A673 (cell line): ENCODE measurements at regions not wholly inside any gene's neighbourhood (a gene's known extent, or its start where the extent isn't known, plus 50 kb on each side); places are given as distances from the start of the nearest gene placed in this dataset.

Experiments
- BruUV-seq: library from RNA; stranded (reverse); fragments of 400-500 nt; replicated peaks from 2 replicates; lab custom pipeline; 2021; lab: Mats Ljungman, UMichigan
- CTCF ChIA-PET: fragments of 300-600 bp; sonication (Branson Sonifier 250); formaldehyde crosslinking; loops from one replicate; lab custom pipeline; 2022; ENCODE audit warnings: antibody characterized with exemption; lab: Charles Lee
- POLR2A ChIA-PET: fragments of 300-600 bp; sonication (Branson Sonifier 250); formaldehyde crosslinking; loops from one replicate; lab custom pipeline; 2022; ENCODE audit warnings: antibody characterized with exemption; ENCODE audit not compliant: low non-redundant PET; lab: Charles Lee
- DNase-seq: peaks from one replicate; pipeline ENCODE4 v3.0.0-alpha.2; 2015; ENCODE audit warnings: low spot score
- H3K27ac ChIP-seq: fragments of 200-600 bp; sonication (generic); 2 replicates; pipeline ENCODE4 v1.5.1; 2016; ENCODE audit warnings: mixed run types, low read depth, mild to moderate bottlenecking, mixed read lengths, antibody characterized with exemption, low read length; ENCODE audit not compliant: poor library complexity, severe bottlenecking
- H3K27me3 ChIP-seq: fragments of 200-600 bp; sonication (generic); replicated peaks from 2 replicates; pipeline ENCODE4 v1.6.1; 2017; ENCODE audit warnings: mixed run types, low read depth, mild to moderate bottlenecking, mixed read lengths, antibody characterized with exemption, low read length; ENCODE audit not compliant: insufficient read depth, poor library complexity
- H3K36me3 ChIP-seq: fragments of 200-600 bp; sonication (generic); 2 replicates; pipeline ENCODE4 v1.6.1; 2016; ENCODE audit warnings: mixed run types, mild to moderate bottlenecking, mixed read lengths, antibody characterized with exemption, low read length; ENCODE audit not compliant: insufficient read depth, poor library complexity, severe bottlenecking
- H3K4me1 ChIP-seq: fragments of 200-600 bp; sonication (generic); 2 replicates; pipeline ENCODE4 v1.6.1; 2017; ENCODE audit warnings: mixed run types, mild to moderate bottlenecking, mixed read lengths, antibody characterized with exemption, low read length; ENCODE audit not compliant: insufficient read depth, poor library complexity, severe bottlenecking
- H3K4me3 ChIP-seq: fragments of 200-600 bp; sonication (generic); 2 replicates; pipeline ENCODE4 v1.5.1; 2016; ENCODE audit warnings: low read depth, mixed run types, mild to moderate bottlenecking, mixed read lengths, low read length; ENCODE audit not compliant: poor library complexity, severe bottlenecking
- H3K9me3 ChIP-seq: fragments of 200-600 bp; sonication (generic); 2 replicates; pipeline ENCODE4 v1.6.1; 2016; ENCODE audit warnings: mixed run types, low read depth, mild to moderate bottlenecking, mixed read lengths, antibody characterized with exemption, low read length; ENCODE audit not compliant: poor library complexity, severe bottlenecking
- EZH2 ChIP-seq: fragments of 200-600 bp; sonication (generic); IDR thresholded peaks from 2 replicates; pipeline ENCODE4 v1.6.1; 2017; ENCODE audit warnings: borderline replicate concordance, low read depth, mild to moderate bottlenecking, mixed read lengths, antibody characterized with exemption, low read length; ENCODE audit not compliant: poor library complexity, severe bottlenecking
- intact Hi-C: fragments of 100-400 bp; cut with micrococcal nuclease; formaldehyde crosslinking; loops from one replicate; pipeline ENCODE4 v1.10.0; 2022; ENCODE audit not compliant: unreplicated experiment
- TF ChIP-seq, protein P1 (sequence below): fragments of 300-800, 200-600 bp; sonication (generic); conservative IDR thresholded peaks from 2 replicates; pipeline ENCODE4 v1.5.1; 2017; ENCODE audit warnings: low read depth, mild to moderate bottlenecking, antibody characterized with exemption, low read length, moderate library complexity, mixed read lengths

DNA sequence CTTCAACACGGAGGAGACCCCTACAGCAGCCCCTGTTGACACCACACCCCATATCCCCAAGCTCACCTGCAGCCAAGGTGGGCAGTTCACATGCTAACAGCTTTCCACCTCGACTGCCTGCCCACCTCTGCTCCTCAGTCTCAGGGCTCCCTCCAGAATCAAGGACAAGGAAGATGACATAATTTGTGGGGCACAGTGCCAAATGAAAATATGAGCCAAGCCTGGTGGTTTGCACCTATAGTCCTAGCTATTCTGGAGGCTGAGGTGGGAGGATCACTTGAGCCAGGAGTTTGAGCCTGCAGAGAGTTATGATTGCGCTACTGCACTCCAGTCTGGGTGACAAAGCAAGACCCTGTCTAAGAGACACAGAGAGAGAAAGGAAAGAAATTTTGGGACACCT lies 516.3 kb downstream of the BCOR start:
- Histone ChIP-seq H3K27ac (no peak overlapping the region), H3K36me3 (no peaks in the 10 kb centered on the region), H3K4me3 (no peak overlapping the region), H3K9me3 (no peaks in the 10 kb centered on the region), H3K4me1 (no peaks in the 10 kb centered on the region), H3K27me3 (no peaks in the 10 kb centered on the region)
- TF ChIP-seq EZH2: no peak
- TF ChIP-seq, protein P1, sequence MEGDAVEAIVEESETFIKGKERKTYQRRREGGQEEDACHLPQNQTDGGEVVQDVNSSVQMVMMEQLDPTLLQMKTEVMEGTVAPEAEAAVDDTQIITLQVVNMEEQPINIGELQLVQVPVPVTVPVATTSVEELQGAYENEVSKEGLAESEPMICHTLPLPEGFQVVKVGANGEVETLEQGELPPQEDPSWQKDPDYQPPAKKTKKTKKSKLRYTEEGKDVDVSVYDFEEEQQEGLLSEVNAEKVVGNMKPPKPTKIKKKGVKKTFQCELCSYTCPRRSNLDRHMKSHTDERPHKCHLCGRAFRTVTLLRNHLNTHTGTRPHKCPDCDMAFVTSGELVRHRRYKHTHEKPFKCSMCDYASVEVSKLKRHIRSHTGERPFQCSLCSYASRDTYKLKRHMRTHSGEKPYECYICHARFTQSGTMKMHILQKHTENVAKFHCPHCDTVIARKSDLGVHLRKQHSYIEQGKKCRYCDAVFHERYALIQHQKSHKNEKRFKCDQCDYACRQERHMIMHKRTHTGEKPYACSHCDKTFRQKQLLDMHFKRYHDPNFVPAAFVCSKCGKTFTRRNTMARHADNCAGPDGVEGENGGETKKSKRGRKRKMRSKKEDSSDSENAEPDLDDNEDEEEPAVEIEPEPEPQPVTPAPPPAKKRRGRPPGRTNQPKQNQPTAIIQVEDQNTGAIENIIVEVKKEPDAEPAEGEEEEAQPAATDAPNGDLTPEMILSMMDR: no peak
- BruUV-seq: no TSS peak
- intact Hi-C loops: no loop called here
- CTCF ChIA-PET: no interaction called here
- DNase-seq: no peak
- POLR2A ChIA-PET: no interaction called here

DNA sequence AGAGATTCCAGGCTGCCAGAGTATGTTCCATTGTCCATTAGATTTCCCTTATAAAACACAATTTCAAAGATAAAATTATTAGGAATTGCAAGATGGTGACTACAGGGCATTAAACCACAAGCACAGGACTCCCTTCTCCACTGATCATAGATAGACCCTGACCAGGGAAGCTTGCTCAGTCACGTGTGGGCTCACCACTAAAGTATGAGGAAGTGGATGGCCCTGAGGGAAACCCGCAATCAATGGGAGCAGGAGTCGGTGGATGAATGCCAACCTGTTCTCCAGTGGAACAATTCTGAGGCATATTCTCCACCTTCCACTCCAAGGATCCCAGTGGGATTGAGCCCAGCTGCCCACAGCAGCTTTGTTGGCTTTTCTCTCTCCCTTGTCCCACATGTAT lies 515.7 kb downstream of the BCOR start:
- Histone ChIP-seq H3K27me3 (no peaks in the 10 kb centered on the region), H3K36me3 (no peaks in the 10 kb centered on the region), H3K27ac (no peak overlapping the region), H3K9me3 (no peaks in the 10 kb centered on the region), H3K4me1 (no peaks in the 10 kb centered on the region), H3K4me3 (no peak overlapping the region)
- intact Hi-C loops: no loop called here
- POLR2A ChIA-PET: no interaction called here
- CTCF ChIA-PET: no interaction called here
- DNase-seq: no peak
- TF ChIP-seq, protein P1: no peak
- TF ChIP-seq EZH2: no peak
- BruUV-seq: no TSS peak

- no peaks in the 10 kb centered on the region for H3K9me3 ChIP-seq
- no peaks in the 10 kb centered on the region for H3K27me3 ChIP-seq
- TF ChIP-seq EZH2: no peak
- H3K27ac ChIP-seq: no peak overlapping the region
- no TSS peak for BruUV-seq
- intact Hi-C loops: no loop called here
- H3K36me3 ChIP-seq: no peaks in the 10 kb centered on the region
- POLR2A ChIA-PET: no interaction called here
- no peaks in the 10 kb centered on the region for H3K4me1 ChIP-seq
- no peak for DNase-seq
- no peak overlapping the region for H3K4me3 ChIP-seq
- CTCF ChIA-PET: no interaction called here
These were observed 514.8 kb downstream of the BCOR start for GRCh38 chrX:39582976-39583375.

GRCh38 chrX:39585808-39586207 lies 511.9 kb downstream of the BCOR start:
- H3K9me3 ChIP-seq: no peaks in the 10 kb centered on the region
- no peak for DNase-seq
- intact Hi-C loops: no loop called here
- no peaks in the 10 kb centered on the region for H3K4me1 ChIP-seq
- no peaks in the 10 kb centered on the region for H3K36me3 ChIP-seq
- H3K4me3 ChIP-seq: no peak overlapping the region
- ChIA-PET POLR2A (no interaction called here), CTCF (no interaction called here)
- no peak overlapping the region for H3K27ac ChIP-seq
- no peak for TF ChIP-seq EZH2
- TF ChIP-seq, protein P1: no peak
- no peaks in the 10 kb centered on the region for H3K27me3 ChIP-seq
- BruUV-seq: no TSS peak
